Body of pancreas (tissue), 4 donors: ENCODE measurements at regions not wholly inside any gene's neighbourhood (a gene's known extent, or its start where the extent isn't known, plus 50 kb on each side); places are given as distances from the start of the nearest gene placed in this dataset.
"Not testable (repeated sequence)": the region's sequence is repeated elsewhere in the genome, so short reads cannot be mapped to it uniquely, and the experiment has no call there.

Source experiments
- ATAC-seq: fragments of 150-250 bp; one replicate; pipeline ENCODE4 v1.9.1; 2016
- DNase-seq, 4 donors: peaks; one replicate each; pipeline ENCODE4 v3.0.0-alpha.2; 2019
- H3K27ac ChIP-seq, 4 donors: fragments of 200-600 bp; sonication (generic); 1 replicate in 3 of 4; 2 replicates in 1 of 4; pipeline versions ENCODE4 v1.5.1 to v1.6.1; 2016 to 2019; ENCODE audit warnings: mild to moderate bottlenecking in 1 of 4, mixed read lengths in 1 of 4, moderate library complexity in 1 of 4
- H3K27me3 ChIP-seq, 2 donors: fragments of 200-600 bp; sonication (generic); one replicate each; pipeline ENCODE4 v1.6.0; 2016; ENCODE audit warnings: mild to moderate bottlenecking in 1 of 2
- H3K36me3 ChIP-seq, 2 donors: fragments of 200-600 bp; sonication (generic); replicated peaks in 1 of 2; 2 replicates each; pipeline ENCODE4 v1.5.1; 2016; ENCODE audit warnings: low read depth in 2 of 2; ENCODE audit not compliant: insufficient read depth in 1 of 2
- H3K4me1 ChIP-seq: fragments of 200-600 bp; sonication (generic); one replicate; pipeline ENCODE4 v1.6.0; 2016
- H3K4me3 ChIP-seq, 2 donors: fragments of 200-600 bp; sonication (generic); 1 replicate in 1 of 2; 2 replicates in 1 of 2; pipeline ENCODE4 v1.5.1; 2016 to 2019
- H3K9me3 ChIP-seq, 3 donors: fragments of 200-600 bp; sonication (generic); 1 replicate in 2 of 3; 2 replicates in 1 of 3; pipeline ENCODE4 v1.5.1; 2016
- POLR2A ChIP-seq, 3 donors: fragments of 450-650 bp; IDR thresholded peaks; one replicate each; pipeline ENCODE4 v1.6.1; 2016; ENCODE audit warnings: antibody characterized with exemption in 3 of 3, mild to moderate bottlenecking in 2 of 3
- WGBS, 2 donors: methylation state at CpG; one replicate each; pipeline ENCODE4 v1.1.5; 2017; 5-methylcytosine and 5-hydroxymethylcytosine counted together
- intact Hi-C: fragments of 100-400 bp; cut with DNase I; formaldehyde crosslinking; loops from one replicate; pipeline ENCODE4 v1.15.1; 2023
- TF ChIP-seq, protein P1 (sequence below), 7 experiments: fragments of 450-650 bp in 4 of 7; fragments of 200-600 bp in 3 of 7; sonication (generic) in 3 of 7; IDR thresholded peaks; one replicate each; pipeline ENCODE4 v1.5.1; 2016 to 2019; ENCODE audit warnings: antibody characterized with exemption in 7 of 7

- no peaks in the 10 kb centered on the region for H3K4me1 ChIP-seq
- no peak for TF ChIP-seq POLR2A (IDR thresholded peaks at IDR 0.05)
- TF ChIP-seq, protein P1, sequence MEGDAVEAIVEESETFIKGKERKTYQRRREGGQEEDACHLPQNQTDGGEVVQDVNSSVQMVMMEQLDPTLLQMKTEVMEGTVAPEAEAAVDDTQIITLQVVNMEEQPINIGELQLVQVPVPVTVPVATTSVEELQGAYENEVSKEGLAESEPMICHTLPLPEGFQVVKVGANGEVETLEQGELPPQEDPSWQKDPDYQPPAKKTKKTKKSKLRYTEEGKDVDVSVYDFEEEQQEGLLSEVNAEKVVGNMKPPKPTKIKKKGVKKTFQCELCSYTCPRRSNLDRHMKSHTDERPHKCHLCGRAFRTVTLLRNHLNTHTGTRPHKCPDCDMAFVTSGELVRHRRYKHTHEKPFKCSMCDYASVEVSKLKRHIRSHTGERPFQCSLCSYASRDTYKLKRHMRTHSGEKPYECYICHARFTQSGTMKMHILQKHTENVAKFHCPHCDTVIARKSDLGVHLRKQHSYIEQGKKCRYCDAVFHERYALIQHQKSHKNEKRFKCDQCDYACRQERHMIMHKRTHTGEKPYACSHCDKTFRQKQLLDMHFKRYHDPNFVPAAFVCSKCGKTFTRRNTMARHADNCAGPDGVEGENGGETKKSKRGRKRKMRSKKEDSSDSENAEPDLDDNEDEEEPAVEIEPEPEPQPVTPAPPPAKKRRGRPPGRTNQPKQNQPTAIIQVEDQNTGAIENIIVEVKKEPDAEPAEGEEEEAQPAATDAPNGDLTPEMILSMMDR (IDR thresholded peaks at IDR 0.05): no peak
- ATAC-seq (no peak), DNase-seq (no peak)
- no peaks in the 10 kb centered on the region for H3K36me3 ChIP-seq
- no peaks in the 10 kb centered on the region for H3K9me3 ChIP-seq
- intact Hi-C loops: no loop called here
- peaks cover 0 to 3% of the 10 kb centered on the region in 2 donors for H3K27me3 ChIP-seq
- no peak overlapping the region for H3K27ac ChIP-seq
- no peak overlapping the region for H3K4me3 ChIP-seq
Measured at GRCh38 chr20:6295867-6296256, 173.0 kb upstream of the FERMT1 start.

GRCh38 chr20:6295127-6295866 is 172.5 kb upstream of the FERMT1 start:
- no peak for TF ChIP-seq POLR2A (IDR thresholded peaks at IDR 0.05)
- TF ChIP-seq, protein P1 (IDR thresholded peaks at IDR 0.05): no peak
- peaks cover 0 to 3% of the 10 kb centered on the region in 2 donors for H3K27me3 ChIP-seq
- 52 to 58% methylated on average over 5 of the region's 5 CpGs for WGBS, 2 donors

DNA sequence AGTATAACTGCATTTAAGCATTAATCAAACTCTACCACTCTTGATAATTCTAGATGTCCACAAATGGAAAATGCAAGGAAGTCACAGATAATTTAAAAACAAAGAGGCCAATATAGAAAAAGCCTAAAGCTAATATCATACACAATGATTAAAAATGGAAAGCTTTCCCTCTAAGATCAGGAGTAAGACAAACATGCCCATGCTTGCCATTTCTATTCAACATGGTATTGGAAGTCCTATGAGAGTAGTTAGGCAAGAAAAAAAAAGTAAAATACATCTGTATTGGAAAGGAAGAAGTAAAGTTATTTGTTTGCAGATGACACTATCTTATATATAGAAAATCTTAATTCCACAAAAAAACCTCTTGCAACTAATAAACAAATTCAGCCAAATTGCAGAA is 164.6 kb upstream of the FERMT1 start:
- no peak for TF ChIP-seq POLR2A (IDR thresholded peaks at IDR 0.05)
- TF ChIP-seq, protein P1 (IDR thresholded peaks at IDR 0.05): no peak
- no peaks in the 10 kb centered on the region for H3K9me3 ChIP-seq
- H3K4me1 ChIP-seq: no peaks in the 10 kb centered on the region
- ATAC-seq: no peak
- DNase-seq: no peak
- no peaks in the 10 kb centered on the region for H3K27me3 ChIP-seq
- intact Hi-C loops: no loop called here
- no peak overlapping the region for H3K4me3 ChIP-seq
- no peaks in the 10 kb centered on the region for H3K36me3 ChIP-seq
- no peak overlapping the region for H3K27ac ChIP-seq

More at GRCh38 chr20:6295127-6295866, 172.5 kb upstream of the FERMT1 start:
- Histone ChIP-seq H3K9me3 (no peaks in the 10 kb centered on the region), H3K27ac (no peak overlapping the region), H3K4me3 (no peak overlapping the region), H3K4me1 (no peaks in the 10 kb centered on the region), H3K36me3 (no peaks in the 10 kb centered on the region)
- ATAC-seq: no peak
- intact Hi-C loops: no loop called here
- DNase-seq: no peak

DNA sequence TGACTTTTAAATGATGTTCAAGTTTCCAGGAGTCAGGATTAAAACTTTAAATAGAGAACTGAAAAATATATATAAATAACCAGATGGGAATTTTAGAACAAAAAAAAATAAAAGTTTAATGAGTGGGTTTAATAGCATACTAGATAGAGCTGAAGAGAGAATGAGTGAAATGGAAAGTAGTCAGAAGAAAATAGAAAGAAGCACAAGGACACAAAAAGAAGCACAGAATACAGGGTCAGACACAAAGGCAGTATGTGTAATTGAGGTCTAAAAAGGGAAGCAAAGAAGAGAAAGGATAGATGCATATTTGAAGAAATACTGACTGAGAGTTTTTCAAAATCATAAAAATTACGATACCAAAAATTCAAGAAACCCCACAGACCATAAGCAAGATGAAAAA is 159.8 kb upstream of the FERMT1 start:
- H3K27me3 ChIP-seq: no peaks in the 10 kb centered on the region
- ATAC-seq (no peak), DNase-seq (no peak)
- no peaks in the 10 kb centered on the region for H3K36me3 ChIP-seq
- intact Hi-C loops: no loop called here
- no peaks in the 10 kb centered on the region for H3K9me3 ChIP-seq
- WGBS, 2 donors: 74 to 76% methylated on average over 1 of the region's 1 CpG
- no peak overlapping the region for H3K4me3 ChIP-seq
- H3K27ac ChIP-seq: no peak overlapping the region
- no peak for TF ChIP-seq POLR2A (IDR thresholded peaks at IDR 0.05)
- TF ChIP-seq, protein P1 (IDR thresholded peaks at IDR 0.05): no peak
- H3K4me1 ChIP-seq: no peaks in the 10 kb centered on the region

DNA sequence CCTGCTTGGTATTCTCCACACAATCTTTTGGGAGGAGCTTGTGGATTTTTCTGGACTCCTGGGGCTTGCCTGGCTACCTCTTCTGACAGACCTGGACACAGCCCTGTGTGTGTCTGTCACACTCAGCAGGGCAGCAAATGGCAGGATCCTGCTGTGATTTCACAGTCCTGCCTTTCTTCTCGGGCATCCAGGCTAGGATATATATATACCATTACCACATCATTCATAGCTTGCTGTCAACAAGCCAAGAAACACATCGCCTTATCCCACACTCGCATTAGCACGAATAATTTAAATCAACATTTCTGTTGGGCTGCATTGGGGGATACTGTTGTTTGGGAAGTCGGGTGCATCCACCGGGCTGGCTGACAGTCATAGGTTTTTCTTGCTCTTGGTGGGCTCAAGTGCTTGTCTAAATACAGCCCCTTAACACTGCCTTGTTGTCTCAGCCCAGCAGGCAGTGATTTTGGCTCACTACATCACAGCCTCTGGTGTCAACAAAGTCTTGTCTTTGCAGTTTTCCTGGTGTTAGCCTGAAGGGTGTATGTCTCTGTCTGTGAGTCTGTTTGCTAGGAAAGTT is 154.9 kb upstream of the FERMT1 start:
- Histone ChIP-seq H3K4me1 (no peaks in the 10 kb centered on the region), H3K27ac (no peak overlapping the region), H3K36me3 (no peaks in the 10 kb centered on the region), H3K9me3 (no peaks in the 10 kb centered on the region), H3K27me3 (no peaks in the 10 kb centered on the region), H3K4me3 (no peak overlapping the region)
- no peak for TF ChIP-seq POLR2A (IDR thresholded peaks at IDR 0.05)
- TF ChIP-seq, protein P1 (IDR thresholded peaks at IDR 0.05): no peak
- intact Hi-C loops: no loop called here
- no peak for ATAC-seq
- 12 to 25% methylated on average over 6 of the region's 6 CpGs for WGBS, 2 donors
- no peak for DNase-seq

GRCh38 chr20:6270404-6270803 is 147.6 kb upstream of the FERMT1 start:
- DNase-seq, H3K4me3 ChIP-seq, H3K9me3 ChIP-seq, H3K27me3 ChIP-seq, H3K4me1 ChIP-seq, intact Hi-C loops, ATAC-seq, H3K27ac ChIP-seq, H3K36me3 ChIP-seq: not testable (repeated sequence)
